ENCODE measurements at regions not wholly inside any gene's neighbourhood (a gene's known extent, or its start where the extent isn't known, plus 50 kb on each side); places are given as distances from the start of the nearest gene placed in this dataset.

GRCh38 chr10:33396279-33396678, 61.8 kb upstream of the NRP1 start:
- no peak for TF ChIP-seq CTCF (IDR thresholded peaks at IDR 0.05)
- Histone ChIP-seq H3K9me3 (peaks cover 0 to 9% (median 0%) of the 10 kb centered on the region in 3 donors), H3K27ac (no peak overlapping the region), H3K4me3 (no peak overlapping the region), H3K4me1 (no peaks in the 10 kb centered on the region), H3K27me3 (no peaks in the 10 kb centered on the region), H3K36me3 (no peaks in the 10 kb centered on the region)
- DNase-seq, result no peak
- intact Hi-C loops (cut with DNase I; ENCODE audit: low total_unique reads), result no loop called here

GRCh38 chr10:33395201-33395600, 60.7 kb upstream of the NRP1 start:
- Histone ChIP-seq H3K27ac (no peak overlapping the region), H3K36me3 (no peaks in the 10 kb centered on the region), H3K27me3 (no peaks in the 10 kb centered on the region), H3K9me3 (peaks cover 0 to 9% (median 0%) of the 10 kb centered on the region in 3 donors), H3K4me3 (no peak overlapping the region), H3K4me1 (no peaks in the 10 kb centered on the region)
- DNase-seq, result no peak
- intact Hi-C loops (cut with DNase I; ENCODE audit: low total_unique reads), result no loop called here
- no peak for TF ChIP-seq CTCF (IDR thresholded peaks at IDR 0.05)

- H3K4me3 ChIP-seq, result no peak overlapping the region
- H3K9me3 ChIP-seq, result peaks cover 0 to 9% (median 0%) of the 10 kb centered on the region in 3 donors
- H3K36me3 ChIP-seq, result no peaks in the 10 kb centered on the region
- no peaks in the 10 kb centered on the region for H3K4me1 ChIP-seq
- H3K27ac ChIP-seq, result no peak overlapping the region
- no peak for TF ChIP-seq CTCF (IDR thresholded peaks at IDR 0.05)
- DNase-seq, result no peak
- intact Hi-C loops (cut with DNase I; ENCODE audit: low total_unique reads), result no loop called here
- H3K27me3 ChIP-seq, result no peaks in the 10 kb centered on the region
These were observed 58.2 kb upstream of the NRP1 start for GRCh38 chr10:33392706-33393105.

GRCh38 chr10:33391611-33392465, 57.4 kb upstream of the NRP1 start:
- H3K4me3 ChIP-seq, result no peak overlapping the region
- H3K27me3 ChIP-seq, result no peaks in the 10 kb centered on the region
- DNase-seq, result no peak
- intact Hi-C loops (cut with DNase I; ENCODE audit: low total_unique reads), result no loop called here
- H3K9me3 ChIP-seq, result peaks cover 0 to 2% (median 0%) of the 10 kb centered on the region in 3 donors
- no peaks in the 10 kb centered on the region for H3K4me1 ChIP-seq
- TF ChIP-seq CTCF (IDR thresholded peaks at IDR 0.05), result no peak
- H3K27ac ChIP-seq, result no peak overlapping the region
- no peaks in the 10 kb centered on the region for H3K36me3 ChIP-seq

GRCh38 chr10:33390046-33390445, 55.6 kb upstream of the NRP1 start:
- no peak for DNase-seq
- Histone ChIP-seq H3K27ac (no peak overlapping the region), H3K4me3 (no peak overlapping the region), H3K9me3 (no peaks in the 10 kb centered on the region), H3K4me1 (no peaks in the 10 kb centered on the region), H3K36me3 (no peaks in the 10 kb centered on the region), H3K27me3 (no peaks in the 10 kb centered on the region)
- intact Hi-C loops (cut with DNase I; ENCODE audit: low total_unique reads), result no loop called here
- no peak for TF ChIP-seq CTCF (IDR thresholded peaks at IDR 0.05)

Data from tibial artery (tissue), 4 donors.